HFF-Myc (cell line): ENCODE measurements at regions not wholly inside any gene's neighbourhood (a gene's known extent, or its start where the extent isn't known, plus 50 kb on each side); places are given as distances from the start of the nearest gene placed in this dataset.

Source experiments
- DNase-seq: peaks from one replicate; pipeline ENCODE4 v3.0.0-alpha.2; 2011; ENCODE audit warnings: low read depth; ENCODE audit errors: extremely low read depth
- H3K4me3 ChIP-seq: replicated peaks from 2 replicates; pipeline ENCODE4 v1.5.1; 2011; ENCODE audit warnings: low read depth, mild to moderate bottlenecking, control low read depth, low read length
- CTCF ChIP-seq: IDR thresholded peaks from 2 replicates; pipeline ENCODE4 v1.5.1; 2012; ENCODE audit warnings: mild to moderate bottlenecking, low read depth, low read length, control low read depth; ENCODE audit errors: missing control alignments

GRCh38 chr7:155868955-155869783 lies 56.9 kb upstream of the SHH start:
- no peak for DNase-seq

DNA sequence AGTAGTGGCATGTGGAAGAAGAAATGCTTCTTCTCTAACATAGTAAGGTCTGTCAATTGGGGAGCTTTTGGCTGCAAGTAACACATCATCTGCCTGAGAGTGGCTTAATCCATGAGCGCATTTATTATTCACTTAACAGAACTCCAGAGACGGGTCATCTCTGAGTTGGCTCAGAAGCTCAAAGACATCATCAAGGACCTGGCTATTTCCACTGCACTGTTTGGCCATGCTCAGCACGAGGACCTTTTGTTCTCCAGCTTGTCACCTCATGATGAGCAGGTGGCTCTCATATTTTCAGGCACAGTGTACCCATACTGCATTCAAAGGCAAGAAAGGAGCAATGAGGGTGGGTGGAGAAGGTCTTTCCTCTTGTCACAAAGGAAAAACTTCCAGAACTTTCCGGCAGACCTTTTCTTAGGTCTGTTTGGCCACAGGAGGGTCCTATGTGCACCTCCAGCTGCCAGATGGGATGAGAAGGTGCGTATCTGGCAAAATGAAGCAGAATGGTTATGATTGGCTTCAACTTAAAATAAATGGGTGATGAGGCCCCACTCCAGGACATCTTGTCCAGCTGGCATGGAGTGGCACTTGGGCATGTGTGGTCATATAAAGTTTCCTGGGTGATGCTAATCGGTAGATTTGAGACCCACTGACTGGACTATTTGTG lies 55.6 kb upstream of the SHH start:
- no peak for TF ChIP-seq CTCF
- H3K4me3 ChIP-seq, result no peak overlapping the region
- DNase-seq, result no peak

More at GRCh38 chr7:155868955-155869783, 56.9 kb upstream of the SHH start:
- TF ChIP-seq CTCF, result no peak
- no peak overlapping the region for H3K4me3 ChIP-seq

GRCh38 chr7:155867280-155867679 lies 55.0 kb upstream of the SHH start:
- DNase-seq, result no peak
- no peak for TF ChIP-seq CTCF
- no peak overlapping the region for H3K4me3 ChIP-seq

DNA sequence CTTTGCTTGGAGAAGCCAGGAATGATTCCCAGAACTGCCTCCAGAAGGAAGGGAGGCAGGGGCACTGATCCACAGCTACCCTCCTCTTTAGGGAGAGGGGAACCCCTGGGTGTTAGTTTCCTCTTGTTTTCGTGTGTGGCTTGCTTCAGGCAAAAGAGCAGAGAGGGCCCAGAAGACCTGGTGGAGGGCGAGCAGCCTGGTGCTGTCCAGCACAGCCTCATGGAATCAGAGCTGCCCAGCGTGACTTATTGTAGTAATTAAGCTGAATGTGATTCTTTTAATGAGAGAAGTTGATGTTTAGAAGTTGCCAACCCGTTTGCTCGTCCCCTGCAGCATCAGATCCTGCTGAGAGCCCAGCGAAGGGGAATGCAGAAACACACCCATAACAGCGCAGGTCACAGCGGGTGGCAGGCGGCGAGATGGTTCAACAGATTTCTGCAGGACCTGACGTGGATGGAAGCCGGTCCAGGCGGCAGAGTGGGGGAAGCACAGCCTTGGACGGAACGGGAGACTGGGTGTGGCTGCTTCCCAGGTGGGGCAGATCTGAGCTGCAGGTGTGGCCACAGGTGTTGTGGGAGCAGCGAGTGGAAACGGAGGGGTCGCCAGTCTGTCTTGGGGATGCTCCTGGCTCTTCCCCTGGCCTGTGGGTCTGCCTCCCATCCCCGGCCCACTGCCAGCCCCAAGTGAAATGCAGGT lies 53.7 kb upstream of the SHH start:
- TF ChIP-seq CTCF, result no peak
- H3K4me3 ChIP-seq, result no peak overlapping the region
- no peak for DNase-seq

DNA sequence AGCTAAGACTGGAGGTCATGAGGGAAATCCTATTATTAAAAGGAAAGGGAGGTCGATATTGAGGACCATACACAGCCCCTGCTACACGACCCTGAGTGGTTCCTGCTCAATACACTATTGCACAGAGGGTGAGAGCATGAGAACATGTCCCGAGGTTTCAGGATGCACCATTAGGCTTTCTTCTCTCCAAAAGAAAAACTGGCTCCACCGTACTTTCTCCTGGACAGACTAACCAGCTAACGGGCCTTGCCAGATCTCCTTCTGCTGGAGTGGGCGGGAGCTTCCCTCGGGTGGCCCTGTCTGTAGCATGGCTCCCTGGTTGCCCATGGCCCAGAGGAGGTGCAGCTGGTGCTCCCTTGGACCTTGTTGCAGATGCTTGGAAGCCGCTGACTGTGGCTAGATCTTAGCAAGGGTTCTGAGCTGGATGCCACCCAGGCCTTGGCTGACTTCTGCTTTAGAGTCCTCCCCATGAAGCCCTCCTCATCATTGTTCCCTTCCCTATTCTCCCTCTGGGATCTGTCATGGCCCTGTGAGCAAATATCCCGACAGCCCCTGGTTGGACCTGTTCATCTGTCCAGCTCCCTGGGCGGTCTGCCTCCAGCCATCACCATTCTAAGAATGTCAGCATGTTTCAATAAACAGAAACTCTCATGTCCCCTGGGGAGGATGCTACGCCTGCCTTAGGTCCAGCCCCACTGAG lies 52.9 kb upstream of the SHH start:
- no peak overlapping the region for H3K4me3 ChIP-seq
- no peak for DNase-seq
- TF ChIP-seq CTCF, result no peak

DNA sequence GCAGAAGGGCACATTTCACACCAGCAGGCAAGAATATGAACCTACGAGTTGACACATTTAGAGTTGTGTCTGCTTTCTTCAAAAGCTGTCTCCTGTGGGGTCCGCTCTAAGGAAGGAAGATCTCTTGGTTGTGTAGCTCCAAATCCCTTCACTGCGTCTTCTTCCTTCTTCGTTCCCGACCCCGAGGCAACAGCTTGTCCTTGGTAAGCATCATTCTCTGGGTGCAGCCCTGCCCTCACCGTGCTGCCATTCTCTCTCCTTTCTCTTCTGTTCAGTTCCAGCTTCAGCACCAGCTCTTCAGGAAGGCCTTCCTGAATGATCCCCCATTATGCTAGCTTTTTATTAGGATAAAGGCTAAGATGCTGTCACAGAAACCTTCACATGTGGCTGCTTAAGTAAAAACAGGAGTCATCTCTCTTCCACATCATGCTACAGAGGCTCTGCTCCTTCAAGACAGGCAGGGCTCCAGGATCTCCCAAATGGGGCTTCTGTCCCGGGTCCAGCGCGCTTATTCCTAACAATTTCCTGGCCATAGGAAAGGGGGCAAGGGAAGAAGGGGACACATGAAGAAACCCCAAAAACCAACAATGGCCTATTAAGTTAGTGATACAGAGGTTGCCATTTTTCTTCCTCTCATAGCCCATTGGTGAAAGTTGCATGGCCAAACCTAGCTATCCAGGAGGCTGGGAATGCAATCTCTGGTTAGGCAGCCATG lies 52.2 kb upstream of the SHH start:
- no peak for TF ChIP-seq CTCF
- no peak overlapping the region for H3K4me3 ChIP-seq
- DNase-seq, result no peak
